Upper lobe of left lung (tissue), 6 donors: ENCODE measurements at regions not wholly inside any gene's neighbourhood (a gene's known extent, or its start where the extent isn't known, plus 50 kb on each side); places are given as distances from the start of the nearest gene placed in this dataset.

ENCODE experiments used
- ATAC-seq, 2 donors: fragments of 200-7000 bp; cut with Tn5 transposase; one replicate each; pipeline ENCODE4 v1.9.1; 2022; ENCODE audit warnings: mild to moderate bottlenecking in 2 of 2, moderate library complexity in 2 of 2; ENCODE audit not compliant: low FRiP score in 2 of 2
- DNase-seq, 2 donors: peaks; one replicate each; pipeline ENCODE4 v3.0.0-alpha.2; 2019 to 2020
- H3K27ac ChIP-seq, 4 donors: fragments of 200-600 bp; sonication (generic); one replicate each; pipeline ENCODE4 v1.5.1; 2016 to 2019
- H3K27me3 ChIP-seq, 4 donors: fragments of 200-600 bp; sonication (generic); one replicate each; pipeline ENCODE4 v1.5.1; 2017 to 2019
- H3K36me3 ChIP-seq, 4 donors: fragments of 200-600 bp; sonication (generic); one replicate each; pipeline ENCODE4 v1.5.1; 2016 to 2019
- H3K4me1 ChIP-seq, 4 donors: fragments of 200-600 bp; sonication (generic); one replicate each; pipeline ENCODE4 v1.5.1; 2018 to 2019
- H3K4me3 ChIP-seq, 4 donors: fragments of 200-600 bp; sonication (generic); one replicate each; pipeline ENCODE4 v1.5.1; 2017 to 2019; ENCODE audit warnings: mild to moderate bottlenecking in 2 of 4, moderate library complexity in 1 of 4
- H3K9me3 ChIP-seq, 4 donors: fragments of 200-600 bp; sonication (generic); one replicate each; pipeline ENCODE4 v1.5.1; 2018 to 2019
- CTCF ChIP-seq, 6 experiments: fragments of 450-650 bp in 4 of 6; fragments of 200-600 bp in 2 of 6; sonication (generic) in 2 of 6; IDR thresholded peaks; one replicate each; pipeline ENCODE4 v1.5.1; 2016 to 2019; ENCODE audit warnings: antibody characterized with exemption in 6 of 6
- EP300 ChIP-seq, 4 donors: sonication (generic); formaldehyde crosslinking; IDR thresholded peaks; one replicate each; pipeline ENCODE4 v1.5.1; 2017; ENCODE audit warnings: antibody characterized with exemption in 4 of 4, control low read depth in 2 of 4
- POLR2A ChIP-seq, 4 donors: fragments of 450-650 bp; IDR thresholded peaks; one replicate each; pipeline ENCODE4 v1.5.1; 2016 to 2017; ENCODE audit warnings: antibody characterized with exemption in 4 of 4, mild to moderate bottlenecking in 2 of 4
- POLR2AphosphoS5 ChIP-seq, 2 donors: sonication (generic); formaldehyde crosslinking; IDR thresholded peaks; one replicate each; pipeline ENCODE4 v1.5.1; 2017; ENCODE audit warnings: antibody characterized with exemption in 2 of 2
- WGBS, 2 donors: methylation state at CpG; one replicate each; pipeline ENCODE4 v1.1.5; 2017 to 2018; 5-methylcytosine and 5-hydroxymethylcytosine counted together
- donor health status: DM: no; HTN: no; CAD: no; lungs with moderate emphysema.
- donor health status: DM: no; HTN: yes; CAD: no; lungs with severe emphysema.

GRCh38 chr6:50586331-50586675 is 127.0 kb upstream of the TFAP2D start:
- DNase-seq: no peak
- Histone ChIP-seq H3K27me3 (no peaks in the 10 kb centered on the region), H3K4me1 (no peaks in the 10 kb centered on the region), H3K36me3 (no peaks in the 10 kb centered on the region), H3K4me3 (no peak overlapping the region), H3K27ac (no peak overlapping the region), H3K9me3 (no peaks in the 10 kb centered on the region)
- TF ChIP-seq POLR2A (IDR thresholded peaks at IDR 0.05) (no peak), POLR2AphosphoS5 (IDR thresholded peaks at IDR 0.05) (no peak), EP300 (IDR thresholded peaks at IDR 0.05) (no peak), CTCF (IDR thresholded peaks at IDR 0.05) (no peak)
- WGBS, 2 donors: 71 to 81% methylated on average over 2 of the region's 2 CpGs
- ATAC-seq: no peak

- 68 to 77% methylated on average over 5 of the region's 5 CpGs for WGBS, 2 donors
These were observed 123.4 kb upstream of the TFAP2D start for GRCh38 chr6:50589751-50590470.

DNA sequence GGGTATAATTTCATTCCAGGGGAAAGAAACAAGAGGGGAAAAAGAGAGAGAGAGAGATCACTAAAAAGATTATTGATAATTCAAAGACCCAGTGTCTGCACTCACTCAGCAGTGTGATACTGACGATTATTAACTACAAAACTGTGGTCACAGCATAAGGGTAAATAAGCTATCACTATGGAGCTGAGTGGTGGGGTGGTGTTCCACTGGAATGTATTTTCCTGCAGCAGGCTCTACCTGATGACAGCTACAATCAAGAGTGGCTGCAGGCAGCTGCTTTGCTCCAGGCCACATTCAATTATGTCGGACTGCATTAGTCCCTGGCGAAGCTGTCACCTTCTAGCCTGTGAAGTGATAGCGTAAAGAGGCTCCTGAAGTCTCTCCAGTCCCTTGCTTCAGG is 122.2 kb upstream of the TFAP2D start:
- H3K4me1 ChIP-seq: no peaks in the 10 kb centered on the region
- H3K27ac ChIP-seq: no peak overlapping the region
- TF ChIP-seq POLR2AphosphoS5 (IDR thresholded peaks at IDR 0.05) (no peak), EP300 (IDR thresholded peaks at IDR 0.05) (no peak), POLR2A (IDR thresholded peaks at IDR 0.05) (no peak), CTCF (IDR thresholded peaks at IDR 0.05) (no peak)
- no peaks in the 10 kb centered on the region for H3K27me3 ChIP-seq
- no peaks in the 10 kb centered on the region for H3K36me3 ChIP-seq
- no peaks in the 10 kb centered on the region for H3K9me3 ChIP-seq
- DNase-seq (no peak), ATAC-seq (no peak)
- no peak overlapping the region for H3K4me3 ChIP-seq
- WGBS, 2 donors: 43 to 56% methylated on average over 4 of the region's 4 CpGs

More at GRCh38 chr6:50589751-50590470, 123.4 kb upstream of the TFAP2D start:
- Histone ChIP-seq H3K4me1 (no peaks in the 10 kb centered on the region), H3K9me3 (no peaks in the 10 kb centered on the region), H3K36me3 (no peaks in the 10 kb centered on the region), H3K4me3 (no peak overlapping the region), H3K27ac (no peak overlapping the region), H3K27me3 (no peaks in the 10 kb centered on the region)
- TF ChIP-seq CTCF (IDR thresholded peaks at IDR 0.05) (no peak), POLR2A (IDR thresholded peaks at IDR 0.05) (no peak), EP300 (IDR thresholded peaks at IDR 0.05) (no peak), POLR2AphosphoS5 (IDR thresholded peaks at IDR 0.05) (no peak)
- no peak for ATAC-seq
- no peak for DNase-seq

- no peaks in the 10 kb centered on the region for H3K27me3 ChIP-seq
- H3K27ac ChIP-seq: no peak overlapping the region
- DNase-seq (no peak), ATAC-seq (no peak)
- 83 to 85% methylated on average over 3 of the region's 3 CpGs for WGBS, 2 donors
- no peaks in the 10 kb centered on the region for H3K9me3 ChIP-seq
- H3K4me3 ChIP-seq: no peak overlapping the region
- no peaks in the 10 kb centered on the region for H3K36me3 ChIP-seq
- no peak for TF ChIP-seq CTCF (IDR thresholded peaks at IDR 0.05)
- TF ChIP-seq POLR2A (IDR thresholded peaks at IDR 0.05): no peak
- TF ChIP-seq EP300 (IDR thresholded peaks at IDR 0.05): no peak
- TF ChIP-seq POLR2AphosphoS5 (IDR thresholded peaks at IDR 0.05): no peak
- no peaks in the 10 kb centered on the region for H3K4me1 ChIP-seq
These were observed 113.0 kb upstream of the TFAP2D start for GRCh38 chr6:50600280-50600679.

DNA sequence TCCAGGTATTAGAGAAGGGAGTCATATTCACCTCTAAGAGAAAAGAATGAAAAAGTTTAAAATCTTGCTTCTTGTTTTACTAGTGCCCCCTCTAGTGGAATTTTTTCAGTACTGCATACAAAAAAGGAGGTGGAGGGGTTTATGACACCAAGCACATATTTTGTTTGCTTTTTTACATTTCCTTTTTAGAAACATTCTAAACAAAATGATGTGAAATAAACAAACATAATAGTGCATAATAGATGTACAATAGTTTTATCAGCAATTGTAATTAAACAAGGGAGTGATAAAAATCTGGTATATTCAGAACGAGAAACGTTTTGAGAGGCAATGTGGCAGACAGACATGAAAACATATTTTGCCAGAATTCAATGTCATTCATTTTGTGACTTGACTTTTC is 111.0 kb upstream of the TFAP2D start:
- no peak overlapping the region for H3K27ac ChIP-seq
- ATAC-seq: no peak

More for the DNA sequence above, 111.0 kb upstream of the TFAP2D start:
- Histone ChIP-seq H3K36me3 (no peaks in the 10 kb centered on the region), H3K4me3 (no peak overlapping the region), H3K4me1 (no peaks in the 10 kb centered on the region), H3K27me3 (no peaks in the 10 kb centered on the region), H3K9me3 (no peaks in the 10 kb centered on the region)
- TF ChIP-seq CTCF (IDR thresholded peaks at IDR 0.05): peak in 5 of 6 experiments; percentile 51 to 65 (median 60)
- TF ChIP-seq POLR2AphosphoS5 (IDR thresholded peaks at IDR 0.05): no peak
- TF ChIP-seq POLR2A (IDR thresholded peaks at IDR 0.05): no peak
- WGBS, 2 donors: 51 to 57% methylated on average over 2 of the region's 2 CpGs
- DNase-seq: no peak
